GM18870 (cell line): ENCODE measurements at regions not wholly inside any gene's neighbourhood (a gene's known extent, or its start where the extent isn't known, plus 50 kb on each side); places are given as distances from the start of the nearest gene placed in this dataset.

ENCODE experiments used
- ATAC-seq: cut with Tn5 transposase; IDR thresholded peaks from one replicate; pipeline ENCODE4 v1.9.1; 2021; ENCODE audit warnings: moderate library complexity; ENCODE audit not compliant: unreplicated experiment

- no peak for ATAC-seq
These were observed 323.2 kb downstream of the CYP26B1 start for GRCh38 chr2:71824436-71824835.

GRCh38 chr2:71823526-71823925 lies 324.1 kb downstream of the CYP26B1 start:
- ATAC-seq = no peak

- no peak for ATAC-seq
These were observed 325.2 kb downstream of the CYP26B1 start for GRCh38 chr2:71822463-71822862.

- no peak for ATAC-seq
These were observed 325.8 kb downstream of the CYP26B1 start for GRCh38 chr2:71821856-71822255.

- no peak for ATAC-seq
These were observed 330.8 kb downstream of the CYP26B1 start for GRCh38 chr2:71816815-71817214.

- no peak for ATAC-seq
These were observed 331.8 kb downstream of the CYP26B1 start for GRCh38 chr2:71815701-71816474.

- ATAC-seq = no peak
These were observed 332.8 kb downstream of the CYP26B1 start for GRCh38 chr2:71814885-71815284.

GRCh38 chr2:71813807-71814470 lies 333.7 kb downstream of the CYP26B1 start:
- ATAC-seq = no peak

GRCh38 chr2:71813315-71813714 lies 334.3 kb downstream of the CYP26B1 start:
- no peak for ATAC-seq

GRCh38 chr2:71812736-71813135 lies 334.9 kb downstream of the CYP26B1 start:
- no peak for ATAC-seq

GRCh38 chr2:71811726-71812125 lies 335.9 kb downstream of the CYP26B1 start:
- ATAC-seq = no peak

- ATAC-seq = no peak
These were observed 336.5 kb downstream of the CYP26B1 start for GRCh38 chr2:71811157-71811556.

- no peak for ATAC-seq
These were observed 339.8 kb downstream of the CYP26B1 start for GRCh38 chr2:71807581-71808451.

GRCh38 chr2:71806432-71806831 lies 341.2 kb downstream of the CYP26B1 start:
- no peak for ATAC-seq

GRCh38 chr2:71804281-71804751 lies 343.3 kb downstream of the CYP26B1 start:
- no peak for ATAC-seq

GRCh38 chr2:71803398-71803797 lies 344.3 kb downstream of the CYP26B1 start:
- ATAC-seq = no peak

GRCh38 chr2:71802556-71802955 lies 345.1 kb downstream of the CYP26B1 start:
- ATAC-seq = no peak

- no peak for ATAC-seq
These were observed 345.7 kb downstream of the CYP26B1 start for GRCh38 chr2:71801969-71802368.

GRCh38 chr2:71801556-71801955 lies 346.1 kb downstream of the CYP26B1 start:
- no peak for ATAC-seq

GRCh38 chr2:71800851-71801250 lies 346.8 kb downstream of the CYP26B1 start:
- no peak for ATAC-seq

GRCh38 chr2:71800106-71800809 lies 346.9 kb downstream of the DYSF start:
- ATAC-seq = no peak
